Testis (tissue), 2 donors: ENCODE measurements at regions not wholly inside any gene's neighbourhood (a gene's known extent, or its start where the extent isn't known, plus 50 kb on each side); places are given as distances from the start of the nearest gene placed in this dataset.
"Not testable (repeated sequence)": the region's sequence is repeated elsewhere in the genome, so short reads cannot be mapped to it uniquely, and the experiment has no call there.

Source experiments
- DNase-seq: peaks from one replicate; pipeline ENCODE4 v3.0.0-alpha.2; 2019
- H3K27ac ChIP-seq, 2 donors: fragments of 200-600 bp; sonication (generic); one replicate each; pipeline ENCODE4 v1.5.1; 2019
- H3K27me3 ChIP-seq: fragments of 200-600 bp; sonication (generic); one replicate; pipeline ENCODE4 v1.5.1; 2019
- H3K36me3 ChIP-seq: fragments of 200-600 bp; sonication (generic); one replicate; pipeline ENCODE4 v1.5.1; 2017; ENCODE audit warnings: low read depth; ENCODE audit errors: missing control alignments
- H3K4me1 ChIP-seq: fragments of 200-600 bp; sonication (generic); one replicate; pipeline ENCODE4 v1.5.1; 2019
- H3K4me3 ChIP-seq, 2 donors: fragments of 200-600 bp; sonication (generic); one replicate each; pipeline ENCODE4 v1.5.1; 2017 to 2019
- H3K9me3 ChIP-seq: fragments of 200-600 bp; sonication (generic); one replicate; pipeline ENCODE4 v1.5.1; 2017
- POLR2A ChIP-seq: fragments of 450-650 bp; IDR thresholded peaks from one replicate; pipeline ENCODE4 v1.6.1; 2017; ENCODE audit warnings: antibody characterized with exemption, mild to moderate bottlenecking, moderate library complexity
- WGBS, 2 donors: methylation state at CpG; one replicate each; pipeline ENCODE4 v1.1.5; 2018; 5-methylcytosine and 5-hydroxymethylcytosine counted together
- intact Hi-C: fragments of 100-400 bp; cut with DNase I; formaldehyde crosslinking; loops from one replicate; pipeline ENCODE4 v1.15.1; 2023; ENCODE audit warnings: low total_unique reads
- TF ChIP-seq, protein P1 (sequence below), 3 experiments: fragments of 450-650 bp in 2 of 3; fragments of 200-600 bp in 1 of 3; sonication (generic) in 1 of 3; IDR thresholded peaks; one replicate each; pipeline ENCODE4 v1.5.1; 2016 to 2019; ENCODE audit warnings: antibody characterized with exemption in 3 of 3, mild to moderate bottlenecking in 2 of 3, moderate library complexity in 1 of 3

DNA sequence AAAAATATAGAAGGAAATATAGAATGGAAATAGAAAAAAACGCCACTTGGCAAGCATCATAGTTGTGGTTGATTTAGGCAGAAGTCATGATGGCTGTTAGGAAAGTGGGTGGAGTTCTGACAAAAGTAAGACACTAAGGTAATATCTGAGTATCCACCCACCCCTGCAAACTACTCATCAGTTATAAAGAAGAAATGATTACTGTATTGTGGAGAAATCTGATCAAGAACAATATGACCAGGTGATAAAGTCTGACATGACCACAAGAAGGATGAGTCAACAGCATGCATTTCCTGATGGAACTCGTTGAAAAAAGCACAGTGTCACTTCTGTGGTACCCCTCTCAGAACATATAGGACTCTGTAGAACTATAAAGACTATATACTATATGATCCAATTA is 343.4 kb upstream of the PAPPA start:
- TF ChIP-seq POLR2A, result no peak
- TF ChIP-seq, protein P1, sequence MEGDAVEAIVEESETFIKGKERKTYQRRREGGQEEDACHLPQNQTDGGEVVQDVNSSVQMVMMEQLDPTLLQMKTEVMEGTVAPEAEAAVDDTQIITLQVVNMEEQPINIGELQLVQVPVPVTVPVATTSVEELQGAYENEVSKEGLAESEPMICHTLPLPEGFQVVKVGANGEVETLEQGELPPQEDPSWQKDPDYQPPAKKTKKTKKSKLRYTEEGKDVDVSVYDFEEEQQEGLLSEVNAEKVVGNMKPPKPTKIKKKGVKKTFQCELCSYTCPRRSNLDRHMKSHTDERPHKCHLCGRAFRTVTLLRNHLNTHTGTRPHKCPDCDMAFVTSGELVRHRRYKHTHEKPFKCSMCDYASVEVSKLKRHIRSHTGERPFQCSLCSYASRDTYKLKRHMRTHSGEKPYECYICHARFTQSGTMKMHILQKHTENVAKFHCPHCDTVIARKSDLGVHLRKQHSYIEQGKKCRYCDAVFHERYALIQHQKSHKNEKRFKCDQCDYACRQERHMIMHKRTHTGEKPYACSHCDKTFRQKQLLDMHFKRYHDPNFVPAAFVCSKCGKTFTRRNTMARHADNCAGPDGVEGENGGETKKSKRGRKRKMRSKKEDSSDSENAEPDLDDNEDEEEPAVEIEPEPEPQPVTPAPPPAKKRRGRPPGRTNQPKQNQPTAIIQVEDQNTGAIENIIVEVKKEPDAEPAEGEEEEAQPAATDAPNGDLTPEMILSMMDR (IDR thresholded peaks at IDR 0.05), result no peak
- H3K27ac ChIP-seq, result no peak overlapping the region
- no peaks in the 10 kb centered on the region for H3K9me3 ChIP-seq
- H3K27me3 ChIP-seq, result no peaks in the 10 kb centered on the region
- no peak for DNase-seq
- no peaks in the 10 kb centered on the region for H3K36me3 ChIP-seq
- H3K4me1 ChIP-seq, result no peaks in the 10 kb centered on the region
- intact Hi-C loops, result no loop called here
- WGBS, 2 donors, result 79 to 87% methylated on average over 2 of the region's 2 CpGs
- no peak overlapping the region for H3K4me3 ChIP-seq

DNA sequence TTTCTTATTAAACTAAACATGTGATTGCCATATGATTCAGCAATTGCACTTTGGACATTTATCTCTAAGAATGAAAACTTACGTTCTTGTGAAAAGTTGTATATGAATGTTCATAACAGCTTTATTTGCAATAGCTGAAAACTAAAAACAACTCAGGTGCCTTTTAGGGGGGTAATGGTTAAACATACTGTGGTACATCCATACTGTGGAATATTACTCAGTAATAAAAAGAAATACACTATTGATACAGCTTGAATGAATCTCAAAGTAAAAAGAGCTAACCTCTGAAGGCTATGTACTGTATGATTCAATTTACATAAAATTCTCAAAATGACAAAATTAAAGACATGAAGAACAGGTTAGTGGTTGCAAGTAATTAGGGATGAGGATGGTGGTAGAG is 339.5 kb upstream of the PAPPA start:
- Histone ChIP-seq H3K36me3 (no peaks in the 10 kb centered on the region), H3K27me3 (no peaks in the 10 kb centered on the region), H3K4me3 (no peak overlapping the region), H3K4me1 (no peaks in the 10 kb centered on the region), H3K9me3 (no peaks in the 10 kb centered on the region), H3K27ac (no peak overlapping the region)
- TF ChIP-seq, protein P1 (IDR thresholded peaks at IDR 0.05), result no peak
- TF ChIP-seq POLR2A, result no peak
- WGBS, 2 donors, result 91 to 96% methylated on average over 1 of the region's 1 CpG
- intact Hi-C loops, result no loop called here
- no peak for DNase-seq

DNA sequence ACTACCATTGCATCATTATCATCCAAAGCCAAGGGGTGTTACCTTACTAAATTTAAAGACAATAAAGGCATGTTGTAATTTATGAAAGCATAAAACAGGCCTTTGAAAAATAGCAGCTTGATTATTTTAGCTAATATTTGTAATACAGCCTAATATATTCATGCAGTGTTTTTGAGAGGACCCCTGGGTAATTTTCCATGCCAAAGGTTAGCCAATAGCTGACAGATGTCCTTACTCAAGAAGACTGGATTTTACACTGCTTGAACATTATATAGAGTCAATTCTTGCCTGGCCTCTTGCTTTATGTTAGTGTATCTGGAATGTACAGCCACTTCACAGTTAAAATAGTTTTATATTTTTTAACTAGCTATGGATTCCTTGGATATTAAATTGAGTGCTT is 337.8 kb upstream of the PAPPA start:
- no peaks in the 10 kb centered on the region for H3K4me1 ChIP-seq
- no peaks in the 10 kb centered on the region for H3K36me3 ChIP-seq
- H3K27me3 ChIP-seq, result no peaks in the 10 kb centered on the region
- no peak overlapping the region for H3K27ac ChIP-seq
- TF ChIP-seq, protein P1 (IDR thresholded peaks at IDR 0.05), result no peak
- no peak for TF ChIP-seq POLR2A
- DNase-seq, result no peak
- intact Hi-C loops, result no loop called here
- no peak overlapping the region for H3K4me3 ChIP-seq
- no peaks in the 10 kb centered on the region for H3K9me3 ChIP-seq

DNA sequence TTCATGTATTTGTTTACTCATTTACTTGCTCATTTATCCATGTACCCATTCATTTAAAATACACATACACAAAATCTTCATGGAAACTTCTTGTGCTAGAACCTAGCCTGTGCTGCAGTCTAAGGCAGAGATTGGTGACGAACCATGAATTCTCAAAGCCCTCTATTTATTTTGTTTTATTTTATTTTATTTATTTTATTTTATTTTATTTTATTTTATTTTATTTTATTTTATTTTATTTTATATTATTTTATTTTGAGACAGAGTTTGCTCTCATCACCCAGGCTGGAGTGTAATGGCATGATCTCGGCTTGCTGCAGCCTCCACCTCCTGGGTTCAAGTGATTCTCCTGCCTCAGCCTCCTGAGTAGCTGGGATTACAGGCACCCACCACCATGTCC is 334.9 kb upstream of the PAPPA start:
- H3K9me3 ChIP-seq, H3K4me3 ChIP-seq, intact Hi-C loops, H3K36me3 ChIP-seq, H3K4me1 ChIP-seq, DNase-seq, H3K27ac ChIP-seq, H3K27me3 ChIP-seq: not testable (repeated sequence)
- WGBS, 2 donors, result 91 to 96% methylated on average over 2 of the region's 2 CpGs

DNA sequence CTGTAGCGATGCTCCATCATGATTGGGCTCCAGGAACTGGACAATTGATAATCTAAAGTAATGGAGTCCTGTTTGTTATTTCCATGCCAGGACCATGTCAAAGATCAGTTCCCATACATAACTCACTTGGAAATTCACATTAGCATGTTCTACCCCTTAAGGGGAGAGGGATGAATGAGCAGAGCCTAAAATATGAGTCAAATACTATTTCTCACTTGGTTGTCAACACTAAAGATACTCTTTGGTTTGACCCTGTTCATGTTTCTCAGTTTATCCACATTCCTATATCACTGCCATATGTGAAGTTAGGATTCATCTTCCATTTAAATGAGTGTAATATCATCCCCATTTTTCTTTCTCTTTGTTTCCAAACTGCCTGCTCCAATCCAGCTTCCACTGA is 321.6 kb upstream of the PAPPA start:
- Histone ChIP-seq H3K4me1 (no peaks in the 10 kb centered on the region), H3K9me3 (no peaks in the 10 kb centered on the region), H3K27ac (no peak overlapping the region), H3K36me3 (no peaks in the 10 kb centered on the region), H3K4me3 (no peak overlapping the region), H3K27me3 (no peaks in the 10 kb centered on the region)
- DNase-seq, result no peak
- intact Hi-C loops, result no loop called here
- WGBS, 2 donors, result 95 to 100% methylated on average over 1 of the region's 1 CpG
- TF ChIP-seq, protein P1 (IDR thresholded peaks at IDR 0.05), result no peak
- TF ChIP-seq POLR2A, result no peak
